ENCODE measurements at regions not wholly inside any gene's neighbourhood (a gene's known extent, or its start where the extent isn't known, plus 50 kb on each side); places are given as distances from the start of the nearest gene placed in this dataset.

- Mint-ChIP-seq H3K9me3 (ENCODE audit: low read depth) (peaks cover 4% of the 10 kb centered on the region), H3K27ac (ENCODE audit: unreplicated experiment) (no peak overlapping the region), H3K4me3 (ENCODE audit: unreplicated experiment) (no peak overlapping the region), H3K4me1 (ENCODE audit: low read depth) (peaks cover 7% of the 10 kb centered on the region), H3K36me3 (ENCODE audit: low read depth) (peaks cover 3% of the 10 kb centered on the region), H3K27me3 (ENCODE audit: low read depth) (peaks cover 66% of the 10 kb centered on the region)
- TF ChIP-seq CTCF (IDR thresholded peaks at IDR 0.05): no peak
- no peak for DNase-seq (ENCODE audit: low spot score)
Observed at GRCh38 chr7:32428546-32428945, 61.6 kb downstream of the LSM5 start.

GRCh38 chr7:32427769-32428291 lies 62.4 kb downstream of the LSM5 start:
- Mint-ChIP-seq H3K36me3 (ENCODE audit: low read depth) (peaks cover 3% of the 10 kb centered on the region), H3K9me3 (ENCODE audit: low read depth) (peaks cover 4% of the 10 kb centered on the region), H3K4me3 (ENCODE audit: unreplicated experiment) (no peak overlapping the region), H3K27me3 (ENCODE audit: low read depth) (peaks cover 64% of the 10 kb centered on the region), H3K4me1 (ENCODE audit: low read depth) (peaks cover 7% of the 10 kb centered on the region), H3K27ac (ENCODE audit: unreplicated experiment) (no peak overlapping the region)
- DNase-seq (ENCODE audit: low spot score): peak; percentile 95
- peak; percentile 69 for TF ChIP-seq CTCF (IDR thresholded peaks at IDR 0.05)

- Mint-ChIP-seq H3K27ac (ENCODE audit: unreplicated experiment) (no peak overlapping the region), H3K36me3 (ENCODE audit: low read depth) (no peaks in the 10 kb centered on the region)
- DNase-seq (ENCODE audit: low spot score): no peak
Observed at GRCh38 chr7:32416846-32417245, 73.3 kb downstream of the LSM5 start.

GRCh38 chr7:32415936-32416335 lies 74.2 kb downstream of the LSM5 start:
- H3K27ac Mint-ChIP-seq (ENCODE audit: unreplicated experiment): no peak overlapping the region
- no peak for TF ChIP-seq CTCF (IDR thresholded peaks at IDR 0.05)
- H3K27me3 Mint-ChIP-seq (ENCODE audit: low read depth): peaks cover 18% of the 10 kb centered on the region
- no peaks in the 10 kb centered on the region for H3K9me3 Mint-ChIP-seq (ENCODE audit: low read depth)
- no peaks in the 10 kb centered on the region for H3K36me3 Mint-ChIP-seq (ENCODE audit: low read depth)
- peaks cover 7% of the 10 kb centered on the region for H3K4me1 Mint-ChIP-seq (ENCODE audit: low read depth)
- no peak for DNase-seq (ENCODE audit: low spot score)
- H3K4me3 Mint-ChIP-seq (ENCODE audit: unreplicated experiment): no peak overlapping the region

More at GRCh38 chr7:32416846-32417245, 73.3 kb downstream of the LSM5 start:
- no peak for TF ChIP-seq CTCF (IDR thresholded peaks at IDR 0.05)
- no peak overlapping the region for H3K4me3 Mint-ChIP-seq (ENCODE audit: unreplicated experiment)
- H3K27me3 Mint-ChIP-seq (ENCODE audit: low read depth): peaks cover 18% of the 10 kb centered on the region
- H3K9me3 Mint-ChIP-seq (ENCODE audit: low read depth): no peaks in the 10 kb centered on the region
- peaks cover 7% of the 10 kb centered on the region for H3K4me1 Mint-ChIP-seq (ENCODE audit: low read depth)

GRCh38 chr7:32415519-32415918 lies 74.7 kb downstream of the LSM5 start:
- TF ChIP-seq CTCF (IDR thresholded peaks at IDR 0.05): no peak
- H3K9me3 Mint-ChIP-seq (ENCODE audit: low read depth): no peaks in the 10 kb centered on the region

More at GRCh38 chr7:32415519-32415918, 74.7 kb downstream of the LSM5 start:
- no peak for DNase-seq (ENCODE audit: low spot score)
- H3K4me3 Mint-ChIP-seq (ENCODE audit: unreplicated experiment): no peak overlapping the region
- H3K4me1 Mint-ChIP-seq (ENCODE audit: low read depth): peaks cover 7% of the 10 kb centered on the region
- H3K27ac Mint-ChIP-seq (ENCODE audit: unreplicated experiment): no peak overlapping the region
- peaks cover 16% of the 10 kb centered on the region for H3K27me3 Mint-ChIP-seq (ENCODE audit: low read depth)
- H3K36me3 Mint-ChIP-seq (ENCODE audit: low read depth): no peaks in the 10 kb centered on the region
